HG02973 (cell line): ENCODE measurements at regions not wholly inside any gene's neighbourhood (a gene's known extent, or its start where the extent isn't known, plus 50 kb on each side); places are given as distances from the start of the nearest gene placed in this dataset.
A peak's percentile ranks its signal among the peaks of the same experiment; 100 is the strongest.

ENCODE experiments used
- ATAC-seq: cut with Tn5 transposase; IDR thresholded peaks from one replicate; pipeline ENCODE4 v1.9.1; 2021; ENCODE audit warnings: moderate library complexity; ENCODE audit not compliant: unreplicated experiment

DNA sequence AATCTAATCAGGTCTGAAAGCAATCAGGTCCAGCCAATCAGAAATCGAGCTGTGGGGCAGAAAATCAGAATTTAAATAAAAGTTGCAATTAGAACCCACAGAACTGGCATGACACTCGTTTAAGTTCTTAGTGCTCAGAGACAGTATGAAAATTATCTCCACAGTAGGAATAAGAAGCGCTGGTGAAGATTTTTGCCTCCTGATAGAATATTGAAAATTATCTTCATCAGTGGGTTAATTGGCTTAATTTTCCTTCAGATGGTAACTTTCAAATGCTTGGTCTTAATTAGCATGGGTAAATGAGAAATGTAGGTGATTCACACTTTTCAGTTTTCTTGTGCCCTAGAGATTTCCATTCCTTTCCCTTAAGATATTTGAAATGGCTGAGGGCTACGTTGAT is 109.1 kb upstream of the MDFIC2 start:
- no peak for ATAC-seq

DNA sequence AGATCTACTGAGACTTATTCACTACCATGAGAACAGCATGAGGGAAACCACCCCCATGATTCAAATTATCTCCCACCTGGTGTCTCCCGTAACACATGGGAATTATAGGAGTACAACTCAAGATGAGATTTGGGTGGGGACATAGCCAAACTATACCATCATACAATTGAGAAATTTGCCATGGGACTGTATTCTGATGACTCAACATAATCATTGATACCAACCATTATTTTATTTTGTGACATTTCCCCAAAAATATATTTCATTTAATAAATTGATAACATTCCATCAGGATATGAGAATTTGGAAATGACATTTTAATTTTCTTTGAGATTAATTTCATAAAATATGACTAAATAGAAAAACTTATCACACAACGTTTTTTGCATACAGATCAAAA is 96.6 kb upstream of the MDFIC2 start:
- ATAC-seq, result no peak

DNA sequence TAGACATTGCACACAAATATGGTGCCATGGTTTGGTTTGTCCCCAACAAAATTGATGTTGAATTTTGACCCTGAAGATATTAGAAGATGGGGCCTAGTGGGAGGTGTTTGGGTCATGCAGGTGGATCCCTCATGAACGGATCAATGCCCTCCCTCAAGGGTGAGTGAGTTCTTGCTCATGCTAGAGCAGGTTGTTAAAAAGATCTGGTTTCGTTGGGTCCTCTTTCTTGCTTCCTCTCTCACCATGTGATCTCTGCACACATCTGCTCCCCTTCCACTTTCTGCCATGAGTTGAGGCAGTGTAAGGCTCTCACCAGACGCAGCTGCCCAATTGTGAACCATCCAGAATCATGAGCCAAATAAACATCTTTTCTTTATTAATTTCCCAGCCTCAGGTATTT is 87.8 kb upstream of the MDFIC2 start:
- peak; percentile 67 for ATAC-seq

DNA sequence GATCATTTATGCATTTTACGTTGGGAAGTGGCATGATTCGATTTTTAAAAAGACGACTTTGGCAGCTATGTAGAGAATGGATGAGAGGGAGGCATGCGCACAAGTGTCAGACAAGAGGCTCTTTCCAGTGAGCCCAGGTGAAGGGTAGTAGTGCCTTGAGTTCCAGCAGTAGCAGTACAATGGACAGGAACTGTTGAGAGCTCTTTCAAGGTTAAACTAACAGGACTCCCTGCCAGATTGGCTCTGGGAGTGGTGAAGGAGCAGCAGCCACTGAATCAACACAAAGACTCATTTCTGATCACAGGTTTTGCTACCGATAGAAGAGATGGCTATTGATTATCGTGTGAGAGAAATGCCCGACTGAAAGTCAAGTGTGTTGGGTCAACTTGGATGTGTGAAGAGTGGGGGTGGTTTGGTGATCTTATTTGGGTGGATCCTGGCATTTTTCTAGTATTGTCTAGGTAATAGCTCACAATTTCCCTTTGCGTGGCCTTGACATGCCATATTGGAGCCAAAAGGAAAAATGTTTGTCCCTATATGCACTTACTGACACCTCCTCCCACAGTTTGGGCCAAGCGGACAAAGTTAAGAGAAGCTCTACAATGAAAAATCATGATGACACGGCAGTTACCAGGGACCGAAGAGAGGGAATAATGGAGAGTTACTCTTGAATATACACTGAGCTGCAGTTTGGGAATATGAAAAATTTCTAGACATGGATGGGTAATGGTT is 81.6 kb upstream of the MDFIC2 start:
- no peak for ATAC-seq

DNA sequence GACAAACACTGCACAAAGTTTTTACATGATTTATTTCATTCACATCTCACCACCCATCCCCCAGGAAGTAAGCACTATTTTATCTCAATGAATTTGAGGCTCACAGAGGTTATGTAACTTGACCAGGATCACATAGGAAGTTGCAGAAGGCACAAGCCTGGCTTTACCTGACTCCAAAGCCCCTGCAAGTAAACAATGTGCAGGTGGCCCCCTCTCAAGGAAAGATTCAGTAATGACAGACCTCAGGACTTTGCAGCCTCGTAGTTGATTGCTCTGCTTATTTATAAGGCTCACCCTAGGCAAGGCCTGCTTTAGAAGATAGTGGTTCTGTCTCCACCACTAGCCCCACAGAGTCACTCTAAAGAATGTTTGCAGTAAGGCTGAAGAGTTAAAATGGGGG is 79.8 kb upstream of the MDFIC2 start:
- no peak for ATAC-seq

DNA sequence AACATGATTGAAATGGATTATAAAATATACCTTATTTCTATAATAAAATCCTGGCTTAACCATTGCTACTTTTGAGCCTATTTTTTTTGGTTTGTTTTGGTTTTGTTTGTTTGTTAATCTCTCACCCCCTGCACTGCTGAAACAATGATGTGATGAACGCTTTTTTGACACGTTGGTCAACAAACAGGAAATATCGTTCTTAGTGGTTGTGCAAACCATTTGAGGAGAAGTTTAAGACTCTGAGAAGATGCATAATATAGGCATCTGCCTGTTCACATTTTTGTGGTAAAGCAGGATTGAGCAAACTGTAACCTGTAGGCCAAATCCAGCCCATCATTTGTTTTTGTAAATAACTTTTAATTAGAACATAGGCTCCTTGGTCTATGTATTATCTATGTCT is 75.5 kb upstream of the MDFIC2 start:
- ATAC-seq, result no peak

DNA sequence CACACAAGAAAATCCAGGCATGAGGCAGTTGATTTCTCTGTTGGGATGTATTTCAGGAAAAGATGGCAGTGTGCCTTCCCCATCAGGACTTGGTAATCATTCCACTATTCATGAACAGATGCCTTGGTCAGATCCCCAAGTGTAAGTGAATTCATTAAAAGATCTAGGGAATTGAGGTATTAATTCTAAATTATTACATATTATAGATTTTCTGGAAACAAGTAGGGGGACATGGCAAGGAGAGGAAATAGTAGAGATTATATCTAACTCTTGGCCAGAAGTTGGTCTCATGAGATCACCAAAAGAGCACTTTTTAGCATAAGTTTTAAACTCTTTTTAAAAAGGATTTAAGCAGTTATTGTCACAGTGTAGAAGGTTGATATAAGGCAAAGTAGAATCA is 74.4 kb upstream of the MDFIC2 start:
- no peak for ATAC-seq

DNA sequence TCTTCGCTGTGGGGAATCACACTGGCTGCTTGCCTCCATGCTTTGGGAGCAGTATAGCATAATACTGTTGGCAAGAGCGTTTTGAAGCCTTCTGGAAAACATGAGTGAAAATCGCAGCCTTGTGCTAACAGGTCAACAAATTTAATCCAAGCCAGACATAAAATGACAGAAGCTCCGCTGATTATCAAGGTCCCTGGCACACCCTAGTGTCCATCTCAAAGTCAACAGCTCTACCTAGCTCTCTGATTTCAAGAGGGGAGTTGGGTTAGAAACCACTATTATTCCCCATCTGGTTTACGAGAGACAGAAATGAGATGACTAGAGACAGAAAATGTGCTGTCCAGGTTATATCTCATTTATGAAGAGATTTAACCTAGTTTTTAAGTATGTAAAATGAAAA is 73.6 kb upstream of the MDFIC2 start:
- no peak for ATAC-seq

DNA sequence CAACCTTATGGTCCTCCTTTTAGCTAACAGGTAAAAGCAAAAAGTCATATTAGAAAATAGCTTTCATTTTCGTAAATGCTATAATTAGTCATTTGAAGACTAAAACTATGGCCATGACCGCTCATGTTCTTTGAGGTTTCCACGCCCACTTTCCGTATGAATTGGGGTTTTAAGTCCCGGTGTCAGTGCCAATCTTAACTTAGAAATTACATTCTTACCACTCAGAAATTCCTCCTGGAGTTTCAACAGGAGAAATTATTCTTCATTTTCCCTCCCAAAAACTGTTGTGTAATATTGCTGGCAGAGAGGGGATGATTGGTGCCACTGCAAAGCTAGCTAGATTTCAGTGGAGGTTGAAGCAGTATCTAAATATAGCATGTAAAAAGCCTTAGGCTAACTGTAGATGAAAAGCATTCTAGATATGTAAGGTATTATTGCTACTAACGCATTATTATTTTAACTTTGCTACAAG is 71.0 kb upstream of the MDFIC2 start:
- peak; percentile 99 for ATAC-seq

DNA sequence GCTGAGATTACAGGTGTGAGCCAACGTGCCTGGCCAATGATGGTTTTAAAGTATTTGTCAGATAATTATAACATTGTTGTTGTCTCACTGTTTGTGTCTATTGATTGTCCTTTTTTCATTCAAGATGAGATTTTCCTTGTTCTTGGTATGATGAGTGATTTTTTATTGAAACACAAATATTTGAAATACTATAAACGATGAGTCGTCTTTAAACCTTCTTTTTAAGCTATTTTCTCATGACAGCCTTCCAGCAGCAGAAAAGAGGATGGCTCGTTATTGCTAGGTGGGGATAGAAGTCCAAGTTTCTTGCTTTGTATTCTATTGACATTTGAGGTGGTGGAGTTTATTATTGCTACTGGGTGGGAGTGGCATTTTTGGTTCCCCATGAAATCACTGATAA is 61.7 kb upstream of the MDFIC2 start:
- no peak for ATAC-seq
